GM12874 (cell line): ENCODE measurements at regions not wholly inside any gene's neighbourhood (a gene's known extent, or its start where the extent isn't known, plus 50 kb on each side); places are given as distances from the start of the nearest gene placed in this dataset.
A peak's percentile ranks its signal among the peaks of the same experiment; 100 is the strongest.

Source experiments
- TF ChIP-seq, protein P1 (sequence below): IDR thresholded peaks from 2 replicates; pipeline ENCODE4 v1.5.1; 2011; ENCODE audit warnings: low read depth, mild to moderate bottlenecking, control low read depth, low read length, moderate library complexity; ENCODE audit not compliant: insufficient read depth

DNA sequence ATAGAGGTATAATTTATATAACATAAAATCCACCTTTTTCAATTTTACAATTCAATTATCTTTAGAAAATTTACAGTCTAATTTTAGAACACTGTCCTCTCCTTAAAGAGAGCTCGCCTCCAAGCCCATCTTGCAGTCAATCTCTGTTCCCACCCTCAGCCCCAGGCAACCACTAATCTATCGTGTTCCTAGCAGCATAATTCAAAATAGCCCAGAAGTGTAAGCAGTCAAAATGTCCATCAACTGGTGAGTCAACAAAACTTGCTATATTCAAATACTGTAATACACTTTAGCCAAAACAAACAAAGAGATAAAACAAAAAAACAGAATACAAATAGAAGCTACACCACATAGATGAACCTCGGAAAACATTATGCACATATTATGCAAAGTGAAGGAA is 1006.8 kb upstream of the EEF2KMT start:
- TF ChIP-seq, protein P1, sequence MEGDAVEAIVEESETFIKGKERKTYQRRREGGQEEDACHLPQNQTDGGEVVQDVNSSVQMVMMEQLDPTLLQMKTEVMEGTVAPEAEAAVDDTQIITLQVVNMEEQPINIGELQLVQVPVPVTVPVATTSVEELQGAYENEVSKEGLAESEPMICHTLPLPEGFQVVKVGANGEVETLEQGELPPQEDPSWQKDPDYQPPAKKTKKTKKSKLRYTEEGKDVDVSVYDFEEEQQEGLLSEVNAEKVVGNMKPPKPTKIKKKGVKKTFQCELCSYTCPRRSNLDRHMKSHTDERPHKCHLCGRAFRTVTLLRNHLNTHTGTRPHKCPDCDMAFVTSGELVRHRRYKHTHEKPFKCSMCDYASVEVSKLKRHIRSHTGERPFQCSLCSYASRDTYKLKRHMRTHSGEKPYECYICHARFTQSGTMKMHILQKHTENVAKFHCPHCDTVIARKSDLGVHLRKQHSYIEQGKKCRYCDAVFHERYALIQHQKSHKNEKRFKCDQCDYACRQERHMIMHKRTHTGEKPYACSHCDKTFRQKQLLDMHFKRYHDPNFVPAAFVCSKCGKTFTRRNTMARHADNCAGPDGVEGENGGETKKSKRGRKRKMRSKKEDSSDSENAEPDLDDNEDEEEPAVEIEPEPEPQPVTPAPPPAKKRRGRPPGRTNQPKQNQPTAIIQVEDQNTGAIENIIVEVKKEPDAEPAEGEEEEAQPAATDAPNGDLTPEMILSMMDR = no peak

DNA sequence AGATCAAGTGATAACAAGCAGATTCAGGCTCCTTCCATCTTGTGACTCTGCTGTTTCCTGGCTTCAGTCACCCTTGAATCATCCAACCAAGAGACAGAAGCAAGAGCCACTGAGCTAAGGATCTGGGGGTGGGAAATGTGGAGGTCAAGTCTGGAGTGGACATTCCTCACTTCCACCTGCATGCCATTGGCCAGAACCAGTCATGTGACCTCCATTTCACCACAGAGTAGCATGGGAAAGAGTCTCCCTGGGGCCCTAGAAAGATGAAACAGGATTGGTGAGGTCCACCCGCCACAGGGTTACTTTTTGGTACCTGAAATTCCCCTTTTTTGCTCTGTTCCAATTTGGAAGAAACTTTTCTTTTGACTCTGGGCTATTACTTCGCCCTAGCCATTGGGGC is 1006.0 kb upstream of the EEF2KMT start:
- TF ChIP-seq, protein P1 = no peak

DNA sequence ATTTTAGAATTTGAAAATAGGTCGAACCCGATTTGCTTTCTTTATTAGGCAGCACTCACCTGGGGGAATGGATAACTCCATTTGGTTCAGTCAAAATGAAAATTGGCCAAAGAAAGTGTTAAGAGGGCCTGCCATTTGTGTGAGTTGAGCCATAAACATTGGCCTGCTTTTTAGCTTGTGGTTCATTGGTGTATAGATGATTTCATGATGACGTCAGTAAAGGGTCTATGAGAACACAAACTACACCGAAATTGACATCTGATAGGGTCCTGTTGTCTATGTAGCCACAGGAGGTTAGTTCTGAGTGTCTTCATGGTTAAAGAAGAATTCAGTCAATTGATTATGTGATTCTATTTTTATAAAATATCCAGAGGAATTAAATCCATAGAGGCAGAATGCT is 1001.5 kb upstream of the EEF2KMT start:
- TF ChIP-seq, protein P1 = no peak

DNA sequence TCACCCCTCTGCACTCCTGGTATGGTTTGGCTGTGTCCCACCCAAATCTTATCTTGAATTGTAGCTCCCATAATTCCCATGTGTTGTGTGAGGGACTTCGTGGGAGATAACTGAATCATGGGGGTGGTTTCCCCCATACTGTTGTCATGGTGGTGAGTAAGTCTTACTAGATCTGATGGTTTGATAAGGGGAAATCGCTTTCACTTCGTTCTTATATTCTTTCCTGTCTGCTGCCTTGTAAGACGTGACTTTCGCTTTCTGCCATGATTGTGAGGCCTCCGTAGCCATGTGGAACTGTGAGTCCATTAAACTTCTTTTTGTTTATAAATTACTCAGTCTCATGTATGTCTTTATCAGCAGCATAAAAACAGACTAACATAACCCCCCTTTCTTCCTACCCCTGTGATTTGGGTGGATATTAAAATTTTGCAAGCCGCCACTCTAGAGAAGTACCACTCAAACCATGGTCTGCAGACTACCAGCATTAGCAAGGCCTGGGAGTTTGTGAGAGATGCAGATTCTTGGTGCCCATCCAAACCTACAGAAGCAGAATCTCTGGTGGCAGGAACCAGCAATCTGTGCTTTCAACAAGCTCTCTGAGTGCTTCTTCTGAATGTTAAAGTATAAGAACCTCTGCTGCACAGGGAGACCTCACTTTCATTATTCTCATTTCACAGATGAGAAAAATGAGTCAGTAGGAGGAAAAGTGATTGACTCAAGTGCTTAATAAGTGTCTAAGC is 999.5 kb upstream of the EEF2KMT start:
- TF ChIP-seq, protein P1 = no peak

DNA sequence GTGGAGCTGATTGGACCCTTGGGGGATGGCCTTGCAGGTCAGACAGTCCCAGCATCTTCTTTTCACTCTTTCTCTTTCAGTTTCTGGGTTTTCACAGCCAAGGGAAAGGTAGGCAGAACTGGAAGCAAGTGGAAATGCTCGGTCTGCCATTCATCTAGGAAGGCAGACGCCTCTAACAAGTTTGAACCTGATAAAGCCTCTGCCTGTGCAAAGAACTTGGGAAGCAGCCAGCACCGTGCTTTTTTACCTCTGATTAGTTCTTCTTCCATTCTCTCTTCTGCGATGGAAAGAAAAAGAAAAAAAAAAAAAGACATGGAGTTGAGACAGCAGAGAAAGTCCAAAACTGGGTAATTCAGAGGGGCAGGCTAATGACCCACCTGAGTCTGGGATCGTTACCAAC is 997.8 kb upstream of the EEF2KMT start:
- TF ChIP-seq, protein P1 = no peak

DNA sequence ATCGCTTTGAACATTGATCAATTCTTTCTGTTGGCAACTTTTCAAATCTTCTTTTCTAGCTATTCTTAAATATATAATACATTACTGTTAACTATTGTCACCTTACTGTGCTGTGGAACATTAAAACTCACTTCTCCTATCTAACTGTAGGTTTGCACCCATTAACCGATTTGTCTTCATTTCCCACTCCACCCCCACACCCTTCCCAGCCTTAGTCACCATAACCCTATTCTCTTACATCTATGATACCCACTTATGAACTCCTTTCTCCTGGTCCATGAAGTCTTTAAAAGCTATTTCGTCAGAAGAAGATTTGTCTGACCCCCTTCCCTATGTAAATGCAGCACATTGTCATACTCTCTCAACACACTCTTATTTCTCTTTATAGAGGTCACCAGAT is 993.4 kb upstream of the EEF2KMT start:
- TF ChIP-seq, protein P1 = no peak

DNA sequence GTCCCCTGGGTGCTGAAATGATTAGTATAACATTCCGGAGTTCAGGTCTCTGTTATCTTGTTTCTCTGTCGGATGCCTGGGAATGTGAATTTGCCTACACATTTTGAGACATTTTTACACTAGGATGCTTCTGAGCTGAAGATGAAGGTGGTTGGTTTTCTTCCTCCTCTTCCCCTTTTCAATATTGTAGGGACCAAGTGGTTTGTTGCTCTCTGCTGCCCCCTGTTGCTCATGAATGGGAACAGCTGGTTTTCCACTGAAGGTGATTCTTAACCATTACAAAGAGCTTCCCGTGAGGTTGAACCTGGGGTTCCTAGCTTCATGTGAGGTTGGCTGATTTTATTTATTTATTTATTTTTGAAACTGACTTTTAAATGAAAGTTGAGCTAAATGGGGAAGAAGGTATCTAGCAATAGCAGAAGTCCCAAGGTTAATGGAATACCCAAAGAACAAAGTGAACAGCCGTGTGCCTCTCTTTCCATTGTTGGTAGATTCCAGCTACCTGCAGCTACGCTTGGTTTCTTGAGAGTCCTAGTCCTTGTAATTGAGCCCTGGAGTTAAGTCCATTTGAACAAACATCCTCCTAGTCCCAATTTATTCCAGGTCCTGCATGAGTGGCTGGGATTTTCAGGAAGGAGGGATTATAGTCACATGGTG is 983.9 kb upstream of the EEF2KMT start:
- TF ChIP-seq, protein P1 = peak; percentile 49; the same call in 1 of the 2 replicates
